ENCODE measurements at regions not wholly inside any gene's neighbourhood (a gene's known extent, or its start where the extent isn't known, plus 50 kb on each side); places are given as distances from the start of the nearest gene placed in this dataset.
"Not testable (repeated sequence)": the region's sequence is repeated elsewhere in the genome, so short reads cannot be mapped to it uniquely, and the experiment has no call there.

- TF ChIP-seq POLR2A (IDR thresholded peaks at IDR 0.05), result not testable (repeated sequence)
- TF ChIP-seq, protein P1, sequence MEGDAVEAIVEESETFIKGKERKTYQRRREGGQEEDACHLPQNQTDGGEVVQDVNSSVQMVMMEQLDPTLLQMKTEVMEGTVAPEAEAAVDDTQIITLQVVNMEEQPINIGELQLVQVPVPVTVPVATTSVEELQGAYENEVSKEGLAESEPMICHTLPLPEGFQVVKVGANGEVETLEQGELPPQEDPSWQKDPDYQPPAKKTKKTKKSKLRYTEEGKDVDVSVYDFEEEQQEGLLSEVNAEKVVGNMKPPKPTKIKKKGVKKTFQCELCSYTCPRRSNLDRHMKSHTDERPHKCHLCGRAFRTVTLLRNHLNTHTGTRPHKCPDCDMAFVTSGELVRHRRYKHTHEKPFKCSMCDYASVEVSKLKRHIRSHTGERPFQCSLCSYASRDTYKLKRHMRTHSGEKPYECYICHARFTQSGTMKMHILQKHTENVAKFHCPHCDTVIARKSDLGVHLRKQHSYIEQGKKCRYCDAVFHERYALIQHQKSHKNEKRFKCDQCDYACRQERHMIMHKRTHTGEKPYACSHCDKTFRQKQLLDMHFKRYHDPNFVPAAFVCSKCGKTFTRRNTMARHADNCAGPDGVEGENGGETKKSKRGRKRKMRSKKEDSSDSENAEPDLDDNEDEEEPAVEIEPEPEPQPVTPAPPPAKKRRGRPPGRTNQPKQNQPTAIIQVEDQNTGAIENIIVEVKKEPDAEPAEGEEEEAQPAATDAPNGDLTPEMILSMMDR (IDR thresholded peaks at IDR 0.05), result not testable (repeated sequence)
Observed at GRCh38 chr6:82558531-82558930, 194.9 kb downstream of the TPBG start.
